Endothelial cell (in vitro differentiated cells): ENCODE measurements at regions not wholly inside any gene's neighbourhood (a gene's known extent, or its start where the extent isn't known, plus 50 kb on each side); places are given as distances from the start of the nearest gene placed in this dataset.

Source experiments
- DNase-seq: peaks from one replicate; pipeline ENCODE4 v3.0.0; 2021; ENCODE audit warnings: low spot score
- H3K27ac Mint-ChIP-seq: one replicate; pipeline ENCODE4 v1.8.0; 2021; ENCODE audit warnings: mixed read lengths, inconsistent platforms; ENCODE audit not compliant: unreplicated experiment
- H3K27me3 Mint-ChIP-seq: one replicate; pipeline ENCODE4 v1.8.0; 2021; ENCODE audit warnings: mild to moderate bottlenecking, moderate library complexity, mixed read lengths, inconsistent platforms; ENCODE audit not compliant: unreplicated experiment
- H3K36me3 Mint-ChIP-seq: one replicate; pipeline ENCODE4 v1.8.0; 2021; ENCODE audit warnings: mild to moderate bottlenecking, low read depth, mixed read lengths, inconsistent platforms; ENCODE audit not compliant: unreplicated experiment
- H3K4me1 Mint-ChIP-seq: one replicate; pipeline ENCODE4 v1.8.0; 2021; ENCODE audit warnings: mild to moderate bottlenecking, mixed read lengths, inconsistent platforms; ENCODE audit not compliant: unreplicated experiment
- H3K4me3 Mint-ChIP-seq: one replicate; pipeline ENCODE4 v1.8.0; 2021; ENCODE audit warnings: mild to moderate bottlenecking, mixed read lengths, inconsistent platforms; ENCODE audit not compliant: unreplicated experiment
- H3K9me3 Mint-ChIP-seq: one replicate; pipeline ENCODE4 v1.8.0; 2021; ENCODE audit warnings: mixed read lengths, inconsistent platforms; ENCODE audit not compliant: unreplicated experiment
- TF ChIP-seq, protein P1 (sequence below): fragments of 200-600 bp; sonication (generic); IDR thresholded peaks from one replicate; pipeline ENCODE4 v1.5.0; 2021; ENCODE audit warnings: antibody characterized with exemption; ENCODE audit not compliant: unreplicated experiment

DNA sequence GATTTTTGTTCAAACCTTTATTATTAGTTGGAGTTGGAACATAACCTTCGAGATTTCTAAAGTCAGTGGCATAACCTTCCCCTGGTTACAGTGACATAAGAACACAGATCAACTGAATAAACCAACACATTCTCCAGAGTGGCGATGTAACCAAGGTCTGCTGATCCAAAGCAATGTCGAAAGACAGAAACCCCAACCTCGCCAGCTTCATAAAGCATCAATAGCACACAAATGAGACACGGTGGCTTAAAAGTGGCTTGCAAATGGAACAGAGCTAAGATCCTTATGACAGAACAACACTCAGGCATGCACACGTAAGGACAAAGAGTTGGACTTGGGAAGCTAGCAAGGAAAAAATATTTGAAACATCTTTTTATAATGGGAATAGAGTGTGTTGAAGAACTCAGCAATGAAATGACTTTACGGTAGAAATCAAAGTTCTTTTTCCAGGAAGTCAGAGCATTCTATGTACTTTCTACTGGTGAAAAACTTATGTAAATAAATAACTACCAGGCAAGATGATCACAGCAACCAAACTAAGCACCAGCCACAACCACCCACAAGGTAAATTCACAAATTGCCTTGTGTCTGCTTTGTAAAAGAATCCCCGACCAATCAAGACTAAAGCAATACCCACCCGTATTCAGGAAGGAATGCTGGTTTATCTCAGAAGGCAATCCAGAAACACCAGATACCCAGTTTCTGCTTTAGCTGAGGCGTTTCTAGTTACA is 61.0 kb upstream of the NHSL1 start:
- TF ChIP-seq, protein P1, sequence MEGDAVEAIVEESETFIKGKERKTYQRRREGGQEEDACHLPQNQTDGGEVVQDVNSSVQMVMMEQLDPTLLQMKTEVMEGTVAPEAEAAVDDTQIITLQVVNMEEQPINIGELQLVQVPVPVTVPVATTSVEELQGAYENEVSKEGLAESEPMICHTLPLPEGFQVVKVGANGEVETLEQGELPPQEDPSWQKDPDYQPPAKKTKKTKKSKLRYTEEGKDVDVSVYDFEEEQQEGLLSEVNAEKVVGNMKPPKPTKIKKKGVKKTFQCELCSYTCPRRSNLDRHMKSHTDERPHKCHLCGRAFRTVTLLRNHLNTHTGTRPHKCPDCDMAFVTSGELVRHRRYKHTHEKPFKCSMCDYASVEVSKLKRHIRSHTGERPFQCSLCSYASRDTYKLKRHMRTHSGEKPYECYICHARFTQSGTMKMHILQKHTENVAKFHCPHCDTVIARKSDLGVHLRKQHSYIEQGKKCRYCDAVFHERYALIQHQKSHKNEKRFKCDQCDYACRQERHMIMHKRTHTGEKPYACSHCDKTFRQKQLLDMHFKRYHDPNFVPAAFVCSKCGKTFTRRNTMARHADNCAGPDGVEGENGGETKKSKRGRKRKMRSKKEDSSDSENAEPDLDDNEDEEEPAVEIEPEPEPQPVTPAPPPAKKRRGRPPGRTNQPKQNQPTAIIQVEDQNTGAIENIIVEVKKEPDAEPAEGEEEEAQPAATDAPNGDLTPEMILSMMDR, result no peak
- Mint-ChIP-seq H3K27ac (no peak overlapping the region), H3K36me3 (no peaks in the 10 kb centered on the region), H3K4me1 (peaks cover 13% of the 10 kb centered on the region), H3K9me3 (no peaks in the 10 kb centered on the region), H3K27me3 (peaks cover 1% of the 10 kb centered on the region), H3K4me3 (no peak overlapping the region)
- DNase-seq, result no peak

DNA sequence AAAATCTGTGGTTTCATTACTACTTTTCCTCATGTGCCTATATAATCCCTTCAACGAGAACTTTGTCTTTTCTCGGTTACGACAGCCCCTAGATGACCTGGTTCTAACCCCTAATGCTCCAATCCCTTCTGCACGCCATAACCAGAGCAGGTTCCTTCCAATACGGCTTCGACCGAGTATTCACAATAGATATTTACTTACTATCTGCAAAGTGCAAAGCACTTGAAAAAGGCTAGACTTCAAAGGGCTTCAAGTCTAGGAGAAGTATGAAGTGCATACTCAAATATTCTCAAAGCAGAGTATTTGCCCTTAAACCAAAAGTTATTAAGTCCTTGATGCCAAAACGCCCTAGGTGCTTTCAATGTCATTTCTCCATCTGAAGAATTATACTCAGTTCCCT is 63.4 kb upstream of the NHSL1 start:
- TF ChIP-seq, protein P1, result no peak

DNA sequence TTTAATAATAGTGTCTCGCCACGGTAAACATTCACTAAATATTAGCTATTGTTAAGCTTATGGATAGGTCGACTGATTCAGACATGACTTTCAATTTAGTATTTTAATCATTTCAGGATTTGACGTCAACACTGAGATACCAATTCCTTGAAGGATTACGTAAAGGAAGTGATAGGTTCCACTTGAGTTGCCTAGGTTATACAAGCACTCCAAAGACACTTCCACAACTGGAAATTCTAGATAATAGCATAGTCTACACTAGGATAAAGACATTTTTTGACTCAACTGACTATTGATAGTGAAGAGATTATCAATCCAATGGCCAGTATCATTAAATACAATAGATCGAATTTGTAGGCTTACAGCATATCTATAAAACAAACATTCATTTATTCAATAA is 63.9 kb upstream of the NHSL1 start:
- Mint-ChIP-seq H3K27ac (no peak overlapping the region), H3K4me3 (no peak overlapping the region), H3K9me3 (no peaks in the 10 kb centered on the region), H3K4me1 (peaks cover 4% of the 10 kb centered on the region), H3K36me3 (no peaks in the 10 kb centered on the region), H3K27me3 (no peaks in the 10 kb centered on the region)
- DNase-seq, result no peak
- TF ChIP-seq, protein P1, result no peak

More for the DNA sequence above, 63.4 kb upstream of the NHSL1 start:
- Mint-ChIP-seq H3K4me1 (peaks cover 4% of the 10 kb centered on the region), H3K27ac (no peak overlapping the region), H3K27me3 (no peaks in the 10 kb centered on the region), H3K4me3 (no peak overlapping the region), H3K36me3 (no peaks in the 10 kb centered on the region), H3K9me3 (no peaks in the 10 kb centered on the region)
- no peak for DNase-seq

DNA sequence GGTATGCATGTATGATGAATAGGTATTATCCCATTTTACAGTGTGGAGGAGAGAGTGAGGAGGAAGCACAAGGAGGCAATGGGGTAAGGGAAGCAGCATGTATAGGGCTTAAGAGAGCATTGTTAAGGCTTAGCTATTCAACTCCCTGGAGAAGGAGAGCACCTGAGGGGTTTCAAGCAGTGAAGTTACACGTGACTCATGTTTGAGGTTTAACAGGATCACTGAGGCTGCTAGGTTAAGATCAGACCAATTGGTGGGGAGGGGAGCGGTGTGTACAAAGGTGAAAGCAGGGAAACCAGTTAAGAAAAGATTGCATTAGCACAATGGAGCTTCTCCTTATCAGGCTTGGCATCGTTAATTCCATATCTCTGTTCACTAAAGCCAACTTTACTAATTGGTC is 64.4 kb upstream of the NHSL1 start:
- Mint-ChIP-seq H3K27ac (no peak overlapping the region), H3K36me3 (no peaks in the 10 kb centered on the region), H3K9me3 (no peaks in the 10 kb centered on the region), H3K4me3 (no peak overlapping the region), H3K27me3 (no peaks in the 10 kb centered on the region), H3K4me1 (peaks cover 4% of the 10 kb centered on the region)
- TF ChIP-seq, protein P1, result no peak
- DNase-seq, result no peak

DNA sequence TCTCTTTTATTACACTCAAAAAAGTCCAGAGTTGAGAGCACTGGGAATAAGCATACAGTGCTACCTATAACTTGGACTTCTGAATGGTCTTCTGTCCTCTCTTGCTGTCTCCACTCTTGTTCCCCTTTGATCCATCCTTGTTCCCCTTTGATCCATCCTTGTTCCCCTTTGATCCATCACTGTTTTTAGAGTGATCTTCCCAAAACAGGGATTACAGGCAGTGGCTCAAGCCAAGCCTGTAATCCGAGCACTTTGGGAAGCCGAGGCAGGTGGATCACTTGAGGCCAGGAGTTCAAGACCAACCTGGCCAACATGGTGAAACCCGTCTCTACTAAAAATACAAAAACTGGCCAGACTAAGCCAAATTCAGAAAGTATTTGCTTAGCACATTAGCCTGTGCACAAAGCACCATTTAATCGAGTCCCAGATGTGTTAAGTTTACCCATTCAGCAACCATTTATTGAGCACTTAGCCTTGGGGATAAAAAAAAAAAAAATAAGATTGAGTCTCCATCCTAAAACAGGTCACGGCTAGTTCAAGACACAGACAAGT is 65.0 kb upstream of the NHSL1 start:
- Mint-ChIP-seq H3K4me3 (no peak overlapping the region), H3K27me3 (no peaks in the 10 kb centered on the region), H3K4me1 (peaks cover 4% of the 10 kb centered on the region), H3K9me3 (no peaks in the 10 kb centered on the region), H3K36me3 (no peaks in the 10 kb centered on the region), H3K27ac (no peak overlapping the region)
- TF ChIP-seq, protein P1, result no peak
- no peak for DNase-seq
